ENCODE measurements at regions not wholly inside any gene's neighbourhood (a gene's known extent, or its start where the extent isn't known, plus 50 kb on each side); places are given as distances from the start of the nearest gene placed in this dataset.

GRCh38 chr10:128813574-128813973, 653.5 kb upstream of the MGMT start:
- Histone ChIP-seq H4K20me1 (ENCODE audit: insufficient read depth, low read length) (no peaks in the 10 kb centered on the region), H3K4me1 (ENCODE audit: low read length) (no peaks in the 10 kb centered on the region), H3K9me3 (ENCODE audit: insufficient read depth, low read length) (no peaks in the 10 kb centered on the region), H3K79me2 (ENCODE audit: low read length) (no peaks in the 10 kb centered on the region), H3K9ac (ENCODE audit: low read length) (no peak overlapping the region), H3K27me3 (ENCODE audit: low read depth, low read length) (no peaks in the 10 kb centered on the region), H3K36me3 (replicated peaks; ENCODE audit: low read depth, low read length) (no peaks in the 10 kb centered on the region), H3K4me3 (ENCODE audit: low read length) (no peak overlapping the region), H3K27ac (ENCODE audit: low read length) (no peak overlapping the region), H2AFZ (ENCODE audit: low read depth, low read length) (no peak overlapping the region), H3K4me2 (ENCODE audit: low read length) (no peak overlapping the region)
- no peak for TF ChIP-seq CTCF (IDR thresholded peaks at IDR 0.05; ENCODE audit: low read depth, low read length)
- no peak for TF ChIP-seq EZH2phosphoT487 (IDR thresholded peaks at IDR 0.05; ENCODE audit: low read depth)

- Histone ChIP-seq H4K20me1 (ENCODE audit: insufficient read depth, low read length) (no peaks in the 10 kb centered on the region), H3K9me3 (ENCODE audit: insufficient read depth, low read length) (no peaks in the 10 kb centered on the region)
Observed at GRCh38 chr10:128814024-128814423, 653.0 kb upstream of the MGMT start.

GRCh38 chr10:128814782-128815181, 652.3 kb upstream of the MGMT start:
- Histone ChIP-seq H3K4me1 (ENCODE audit: low read length) (no peaks in the 10 kb centered on the region), H3K4me3 (ENCODE audit: low read length) (no peak overlapping the region), H3K79me2 (ENCODE audit: low read length) (no peaks in the 10 kb centered on the region), H3K9ac (ENCODE audit: low read length) (no peak overlapping the region), H3K36me3 (replicated peaks; ENCODE audit: low read depth, low read length) (no peaks in the 10 kb centered on the region), H3K27me3 (ENCODE audit: low read depth, low read length) (no peaks in the 10 kb centered on the region), H2AFZ (ENCODE audit: low read depth, low read length) (no peak overlapping the region), H3K9me3 (ENCODE audit: insufficient read depth, low read length) (no peaks in the 10 kb centered on the region), H3K4me2 (ENCODE audit: low read length) (no peak overlapping the region), H4K20me1 (ENCODE audit: insufficient read depth, low read length) (no peaks in the 10 kb centered on the region), H3K27ac (ENCODE audit: low read length) (no peak overlapping the region)
- TF ChIP-seq CTCF (IDR thresholded peaks at IDR 0.05; ENCODE audit: low read depth, low read length) (no peak), EZH2phosphoT487 (IDR thresholded peaks at IDR 0.05; ENCODE audit: low read depth) (no peak)

More at GRCh38 chr10:128814024-128814423, 653.0 kb upstream of the MGMT start:
- Histone ChIP-seq H3K4me3 (ENCODE audit: low read length) (no peak overlapping the region), H3K4me2 (ENCODE audit: low read length) (no peak overlapping the region), H3K9ac (ENCODE audit: low read length) (no peak overlapping the region), H3K36me3 (replicated peaks; ENCODE audit: low read depth, low read length) (no peaks in the 10 kb centered on the region), H3K4me1 (ENCODE audit: low read length) (no peaks in the 10 kb centered on the region), H3K27ac (ENCODE audit: low read length) (no peak overlapping the region), H2AFZ (ENCODE audit: low read depth, low read length) (no peak overlapping the region), H3K79me2 (ENCODE audit: low read length) (no peaks in the 10 kb centered on the region), H3K27me3 (ENCODE audit: low read depth, low read length) (no peaks in the 10 kb centered on the region)
- TF ChIP-seq CTCF (IDR thresholded peaks at IDR 0.05; ENCODE audit: low read depth, low read length) (no peak), EZH2phosphoT487 (IDR thresholded peaks at IDR 0.05; ENCODE audit: low read depth) (no peak)

- H3K36me3 ChIP-seq (replicated peaks; ENCODE audit: low read depth, low read length), result no peaks in the 10 kb centered on the region
- H3K27me3 ChIP-seq (ENCODE audit: low read depth, low read length), result no peaks in the 10 kb centered on the region
- H3K9me3 ChIP-seq (ENCODE audit: insufficient read depth, low read length), result no peaks in the 10 kb centered on the region
- no peak overlapping the region for H3K27ac ChIP-seq (ENCODE audit: low read length)
- H4K20me1 ChIP-seq (ENCODE audit: insufficient read depth, low read length), result no peaks in the 10 kb centered on the region
- no peak overlapping the region for H3K4me2 ChIP-seq (ENCODE audit: low read length)
- H3K79me2 ChIP-seq (ENCODE audit: low read length), result no peaks in the 10 kb centered on the region
- no peak overlapping the region for H2AFZ ChIP-seq (ENCODE audit: low read depth, low read length)
- no peak overlapping the region for H3K4me3 ChIP-seq (ENCODE audit: low read length)
- H3K9ac ChIP-seq (ENCODE audit: low read length), result no peak overlapping the region
- TF ChIP-seq CTCF (IDR thresholded peaks at IDR 0.05; ENCODE audit: low read depth, low read length) (no peak), EZH2phosphoT487 (IDR thresholded peaks at IDR 0.05; ENCODE audit: low read depth) (no peak)
- no peaks in the 10 kb centered on the region for H3K4me1 ChIP-seq (ENCODE audit: low read length)
Observed at GRCh38 chr10:128816726-128817125, 650.3 kb upstream of the MGMT start.

Data from OCI-LY3 (cell line).